ENCODE measurements at regions not wholly inside any gene's neighbourhood (a gene's known extent, or its start where the extent isn't known, plus 50 kb on each side); places are given as distances from the start of the nearest gene placed in this dataset.

DNA sequence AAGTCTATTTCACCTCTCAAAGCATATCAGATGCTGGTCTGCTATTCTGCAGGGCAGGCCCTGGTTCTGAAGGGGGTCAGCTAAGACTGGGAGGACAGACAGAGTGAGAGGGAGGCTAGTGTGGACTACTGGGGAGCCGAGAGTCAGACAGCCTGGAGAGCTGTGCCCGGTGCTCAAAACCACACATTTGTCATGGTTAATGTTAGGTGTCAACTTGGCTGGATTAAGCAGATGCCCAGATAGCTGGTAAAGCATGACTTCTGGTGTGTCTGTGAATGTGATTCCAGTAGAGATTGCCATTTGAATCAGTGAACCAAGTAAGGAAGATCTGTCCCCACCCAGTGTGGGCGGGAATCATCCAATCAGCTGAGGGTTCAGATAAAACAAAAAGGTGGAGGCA lies 102.6 kb downstream of the SNX19 start:
- H3K27me3 ChIP-seq = peaks cover 4% of the 10 kb centered on the region
- no peaks in the 10 kb centered on the region for H3K36me3 ChIP-seq (replicated peaks in 1 of 2)
- TF ChIP-seq, protein P1, sequence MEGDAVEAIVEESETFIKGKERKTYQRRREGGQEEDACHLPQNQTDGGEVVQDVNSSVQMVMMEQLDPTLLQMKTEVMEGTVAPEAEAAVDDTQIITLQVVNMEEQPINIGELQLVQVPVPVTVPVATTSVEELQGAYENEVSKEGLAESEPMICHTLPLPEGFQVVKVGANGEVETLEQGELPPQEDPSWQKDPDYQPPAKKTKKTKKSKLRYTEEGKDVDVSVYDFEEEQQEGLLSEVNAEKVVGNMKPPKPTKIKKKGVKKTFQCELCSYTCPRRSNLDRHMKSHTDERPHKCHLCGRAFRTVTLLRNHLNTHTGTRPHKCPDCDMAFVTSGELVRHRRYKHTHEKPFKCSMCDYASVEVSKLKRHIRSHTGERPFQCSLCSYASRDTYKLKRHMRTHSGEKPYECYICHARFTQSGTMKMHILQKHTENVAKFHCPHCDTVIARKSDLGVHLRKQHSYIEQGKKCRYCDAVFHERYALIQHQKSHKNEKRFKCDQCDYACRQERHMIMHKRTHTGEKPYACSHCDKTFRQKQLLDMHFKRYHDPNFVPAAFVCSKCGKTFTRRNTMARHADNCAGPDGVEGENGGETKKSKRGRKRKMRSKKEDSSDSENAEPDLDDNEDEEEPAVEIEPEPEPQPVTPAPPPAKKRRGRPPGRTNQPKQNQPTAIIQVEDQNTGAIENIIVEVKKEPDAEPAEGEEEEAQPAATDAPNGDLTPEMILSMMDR (IDR thresholded peaks at IDR 0.05) = no peak
- no peak for TF ChIP-seq POLR2A (IDR thresholded peaks at IDR 0.05)
- intact Hi-C loops (cut with DNase I) = no loop called here
- H3K4me3 ChIP-seq = no peak overlapping the region
- DNase-seq = no peak
- no peak overlapping the region for H3K27ac ChIP-seq
- 55 to 73% (median 64%) methylated on average over 3 of the region's 3 CpGs for WGBS, 4 donors
- H3K9me3 ChIP-seq (replicated peaks in 1 of 3) = no peaks in the 10 kb centered on the region
- no peaks in the 10 kb centered on the region for H3K4me1 ChIP-seq (replicated peaks in 1 of 2)

DNA sequence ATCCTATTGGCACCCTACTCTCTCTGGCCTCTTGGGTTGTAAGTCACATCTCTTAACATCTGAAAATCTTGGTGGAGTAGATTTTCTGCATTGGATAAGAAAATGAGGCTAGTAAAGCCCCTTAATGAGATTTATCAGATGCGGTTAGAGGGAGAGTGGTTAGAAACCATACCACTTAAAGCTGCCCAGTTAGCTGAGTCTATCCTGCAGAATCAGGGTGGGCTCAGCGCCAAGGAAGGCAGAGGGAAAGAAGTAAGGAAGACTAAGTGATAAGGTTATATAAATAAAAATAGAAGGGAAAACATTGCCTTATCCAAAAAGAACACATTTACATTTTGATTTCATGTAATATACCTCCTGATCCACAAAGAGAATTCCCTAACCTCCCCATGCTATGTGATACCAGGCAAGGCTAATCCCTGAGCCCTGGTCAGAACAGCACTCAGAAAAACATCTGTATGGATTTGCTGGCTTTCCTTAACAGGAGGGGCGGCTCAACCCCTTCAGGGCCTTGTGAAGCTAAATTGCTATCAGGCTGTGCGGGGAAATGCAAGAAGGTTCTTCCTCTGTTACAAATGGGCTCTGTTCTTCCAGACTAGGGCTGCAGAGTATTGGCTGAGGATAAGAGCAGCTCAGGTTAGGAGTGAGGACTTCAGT lies 101.7 kb downstream of the SNX19 start:
- Histone ChIP-seq H3K4me1 (replicated peaks in 1 of 2) (no peaks in the 10 kb centered on the region), H3K36me3 (replicated peaks in 1 of 2) (no peaks in the 10 kb centered on the region), H3K4me3 (no peak overlapping the region), H3K27me3 (peaks cover 4% of the 10 kb centered on the region), H3K27ac (no peak overlapping the region), H3K9me3 (replicated peaks in 1 of 3) (no peaks in the 10 kb centered on the region)
- DNase-seq = no peak
- TF ChIP-seq POLR2A (IDR thresholded peaks at IDR 0.05) = no peak
- TF ChIP-seq, protein P1 (IDR thresholded peaks at IDR 0.05) = no peak
- WGBS, 4 donors = 65 to 83% (median 75%) methylated on average over 4 of the region's 4 CpGs
- intact Hi-C loops (cut with DNase I) = no loop called here

GRCh38 chr11:130815097-130815802 lies 101.0 kb downstream of the SNX19 start:
- H3K36me3 ChIP-seq (replicated peaks in 1 of 2) = no peaks in the 10 kb centered on the region
- H3K9me3 ChIP-seq (replicated peaks in 1 of 3) = no peaks in the 10 kb centered on the region
- TF ChIP-seq, protein P1 (IDR thresholded peaks at IDR 0.05) = no peak
- TF ChIP-seq POLR2A (IDR thresholded peaks at IDR 0.05) = no peak
- H3K4me3 ChIP-seq = no peak overlapping the region
- no peaks in the 10 kb centered on the region for H3K4me1 ChIP-seq (replicated peaks in 1 of 2)
- 77 to 84% (median 81%) methylated on average over 5 to 9 of the region's 9 CpGs for WGBS, 4 donors
- no peak overlapping the region for H3K27ac ChIP-seq
- no peak for DNase-seq
- intact Hi-C loops (cut with DNase I) = no loop called here
- H3K27me3 ChIP-seq = peaks cover 4% of the 10 kb centered on the region

DNA sequence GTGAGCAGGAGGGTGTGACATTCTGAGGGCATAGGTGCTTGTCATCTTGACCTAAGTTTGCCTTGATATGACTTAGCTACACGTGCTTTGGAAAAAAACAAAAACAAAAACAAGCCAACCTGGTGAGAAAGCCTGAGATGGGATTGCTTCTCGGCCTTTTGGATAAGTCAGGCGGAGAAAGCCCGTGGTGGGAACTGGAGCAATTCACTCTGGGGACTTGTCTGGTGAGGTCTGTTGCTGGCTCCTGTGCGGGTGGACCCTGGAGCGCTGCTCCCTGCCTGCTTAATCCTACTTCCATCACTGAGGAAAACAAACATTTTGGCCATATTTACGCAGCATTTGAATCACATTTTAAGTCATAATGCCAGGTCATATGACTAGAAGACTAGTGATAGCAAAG lies 100.3 kb downstream of the SNX19 start:
- TF ChIP-seq, protein P1 (IDR thresholded peaks at IDR 0.05) = no peak
- no peak for TF ChIP-seq POLR2A (IDR thresholded peaks at IDR 0.05)
- Histone ChIP-seq H3K36me3 (replicated peaks in 1 of 2) (no peaks in the 10 kb centered on the region), H3K9me3 (replicated peaks in 1 of 3) (no peaks in the 10 kb centered on the region), H3K4me1 (replicated peaks in 1 of 2) (no peaks in the 10 kb centered on the region), H3K27ac (no peak overlapping the region), H3K27me3 (peaks cover 4% of the 10 kb centered on the region), H3K4me3 (no peak overlapping the region)
- intact Hi-C loops (cut with DNase I) = no loop called here
- WGBS, 4 donors = 77 to 87% (median 83%) methylated on average over 7 of the region's 7 CpGs
- DNase-seq = no peak
